PC-3 (cell line): ENCODE measurements at regions not wholly inside any gene's neighbourhood (a gene's known extent, or its start where the extent isn't known, plus 50 kb on each side); places are given as distances from the start of the nearest gene placed in this dataset.

Experiments used
- ATAC-seq: fragments of 200-7000 bp; cut with Tn5 transposase; 2 replicates; pipeline ENCODE4 v1.9.1; 2020; ENCODE audit warnings: mild to moderate bottlenecking, moderate library complexity
- BruUV-seq: library from RNA; stranded (reverse); fragments of 400-500 nt; replicated peaks from 2 replicates; lab custom pipeline; 2021; lab: Mats Ljungman, UMichigan
- CTCF ChIA-PET: fragments of 300-600 bp; sonication (Branson Sonifier 250); formaldehyde crosslinking; loops from one replicate; lab custom pipeline; 2022; ENCODE audit warnings: antibody characterized with exemption; lab: Charles Lee
- POLR2A ChIA-PET: fragments of 300-600 bp; sonication (Branson Sonifier 250); formaldehyde crosslinking; loops from one replicate; lab custom pipeline; 2022; ENCODE audit warnings: antibody characterized with exemption; ENCODE audit not compliant: unreplicated experiment; lab: Charles Lee
- DNase-seq: peaks from one replicate; pipeline ENCODE4 v3.0.0-alpha.2; 2015
- H2AFZ ChIP-seq: fragments of 300-600 bp; sonication (generic); 2 replicates; pipeline ENCODE4 v1.6.0; 2016; ENCODE audit warnings: antibody characterized with exemption, low read length
- H3F3A ChIP-seq: fragments of 300-600 bp; sonication (generic); one replicate; pipeline ENCODE4 v1.6.0; 2017; ENCODE audit warnings: antibody characterized with exemption, low read length, control low read depth, mild to moderate bottlenecking; ENCODE audit not compliant: unreplicated experiment
- H3K27ac ChIP-seq: fragments of 300-600 bp; sonication (generic); 2 replicates; pipeline ENCODE4 v1.5.1; 2016; ENCODE audit warnings: mild to moderate bottlenecking, low read length
- H3K27me3 ChIP-seq: fragments of 300-600 bp; sonication (generic); 2 replicates; pipeline ENCODE4 v1.6.1; 2016; ENCODE audit warnings: low read length, mixed read lengths
- H3K36me3 ChIP-seq: fragments of 300-600 bp; sonication (generic); 2 replicates; pipeline ENCODE4 v1.6.1; 2016; ENCODE audit warnings: low read depth, mixed run types, low read length, mixed read lengths
- H3K4me1 ChIP-seq: fragments of 300-600 bp; sonication (generic); 2 replicates; pipeline ENCODE4 v1.5.1; 2016; ENCODE audit warnings: low read length; ENCODE audit not compliant: insufficient read depth
- H3K4me2 ChIP-seq: fragments of 300-600 bp; sonication (generic); 2 replicates; pipeline ENCODE4 v1.6.0; 2016; ENCODE audit warnings: low read length
- H3K4me3 ChIP-seq: fragments of 300-600 bp; sonication (generic); 2 replicates; pipeline ENCODE4 v1.5.1; 2016; ENCODE audit warnings: mild to moderate bottlenecking, low read length, mixed read lengths
- H3K79me2 ChIP-seq: fragments of 300-600 bp; sonication (generic); 2 replicates; pipeline ENCODE4 v1.6.1; 2017; ENCODE audit warnings: low read length, mixed read lengths
- H3K9ac ChIP-seq: fragments of 300-600 bp; sonication (generic); 2 replicates; pipeline ENCODE4 v1.6.0; 2016; ENCODE audit warnings: mild to moderate bottlenecking, low read length
- H3K9me2 ChIP-seq: fragments of 300-600 bp; sonication (generic); replicated peaks from 2 replicates; pipeline ENCODE4 v1.6.1; 2016; ENCODE audit warnings: mixed run types, low read length, mixed read lengths
- H3K9me3 ChIP-seq: fragments of 300-600 bp; sonication (generic); 2 replicates; pipeline ENCODE4 v1.6.1; 2016; ENCODE audit warnings: low read length, mixed read lengths
- H4K20me1 ChIP-seq: fragments of 300-600 bp; sonication (generic); 2 replicates; pipeline ENCODE4 v1.6.1; 2016; ENCODE audit warnings: low read length, mixed read lengths
- EZH2 ChIP-seq: fragments of 300-600 bp; sonication (generic); IDR thresholded peaks from one replicate; pipeline ENCODE4 v1.6.1; 2017; ENCODE audit warnings: antibody characterized with exemption, mild to moderate bottlenecking, low read length; ENCODE audit not compliant: unreplicated experiment
- EZH2phosphoT487 ChIP-seq: fragments of 300-600 bp; sonication (generic); IDR thresholded peaks from 2 replicates; pipeline ENCODE4 v1.6.1; 2018; ENCODE audit warnings: mild to moderate bottlenecking, antibody characterized with exemption, low read length, borderline replicate concordance
- intact Hi-C: fragments of 100-400 bp; cut with micrococcal nuclease; formaldehyde crosslinking; loops from 2 replicates; pipeline ENCODE4 v1.9.0; 2023
- TF ChIP-seq, protein P1 (sequence below): fragments of 300-600 bp; sonication (generic); conservative IDR thresholded peaks from 2 replicates; pipeline ENCODE4 v1.5.1; 2017; ENCODE audit warnings: antibody characterized with exemption, low read depth, mild to moderate bottlenecking, low read length

DNA sequence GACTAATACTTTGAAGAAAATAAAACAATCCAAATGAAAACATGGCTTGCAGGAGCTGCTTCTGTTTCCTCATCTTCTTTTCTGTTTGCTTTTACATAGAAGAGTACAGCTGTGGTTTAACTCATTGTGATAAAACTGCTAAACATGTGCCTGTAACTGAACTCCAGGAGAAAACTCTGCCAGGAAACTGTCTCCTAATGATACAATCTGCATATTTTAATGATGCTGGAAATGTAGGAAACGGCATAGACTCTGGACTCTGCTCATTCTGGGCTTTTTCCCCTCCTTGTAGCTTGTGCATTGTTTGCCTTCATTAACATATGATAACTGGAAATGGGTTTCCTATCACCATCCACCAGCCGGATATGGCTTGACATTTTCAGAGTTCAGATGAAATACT is 813.3 kb upstream of the WWC1 start:
- H3K9me2 ChIP-seq, result no peaks in the 10 kb centered on the region
- no peaks in the 10 kb centered on the region for H3K9me3 ChIP-seq
- ATAC-seq, result no peak
- intact Hi-C loops, result no loop called here
- POLR2A ChIA-PET, result no interaction called here
- no peak overlapping the region for H3K9ac ChIP-seq
- no peaks in the 10 kb centered on the region for H4K20me1 ChIP-seq
- H3K27ac ChIP-seq, result no peak overlapping the region
- H3K4me1 ChIP-seq, result no peaks in the 10 kb centered on the region
- H3K79me2 ChIP-seq, result no peaks in the 10 kb centered on the region
- H3K4me2 ChIP-seq, result no peak overlapping the region
- no TSS peak for BruUV-seq
- H3K4me3 ChIP-seq, result no peak overlapping the region
- TF ChIP-seq EZH2phosphoT487 (no peak), EZH2 (no peak)
- TF ChIP-seq, protein P1, sequence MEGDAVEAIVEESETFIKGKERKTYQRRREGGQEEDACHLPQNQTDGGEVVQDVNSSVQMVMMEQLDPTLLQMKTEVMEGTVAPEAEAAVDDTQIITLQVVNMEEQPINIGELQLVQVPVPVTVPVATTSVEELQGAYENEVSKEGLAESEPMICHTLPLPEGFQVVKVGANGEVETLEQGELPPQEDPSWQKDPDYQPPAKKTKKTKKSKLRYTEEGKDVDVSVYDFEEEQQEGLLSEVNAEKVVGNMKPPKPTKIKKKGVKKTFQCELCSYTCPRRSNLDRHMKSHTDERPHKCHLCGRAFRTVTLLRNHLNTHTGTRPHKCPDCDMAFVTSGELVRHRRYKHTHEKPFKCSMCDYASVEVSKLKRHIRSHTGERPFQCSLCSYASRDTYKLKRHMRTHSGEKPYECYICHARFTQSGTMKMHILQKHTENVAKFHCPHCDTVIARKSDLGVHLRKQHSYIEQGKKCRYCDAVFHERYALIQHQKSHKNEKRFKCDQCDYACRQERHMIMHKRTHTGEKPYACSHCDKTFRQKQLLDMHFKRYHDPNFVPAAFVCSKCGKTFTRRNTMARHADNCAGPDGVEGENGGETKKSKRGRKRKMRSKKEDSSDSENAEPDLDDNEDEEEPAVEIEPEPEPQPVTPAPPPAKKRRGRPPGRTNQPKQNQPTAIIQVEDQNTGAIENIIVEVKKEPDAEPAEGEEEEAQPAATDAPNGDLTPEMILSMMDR, result no peak
- no peaks in the 10 kb centered on the region for H3K36me3 ChIP-seq
- 0 out of 2 replicates have a peak, but pooled peaks cover 6% of the 10 kb centered on the region for H3K27me3 ChIP-seq
- H2AFZ ChIP-seq, result no peak overlapping the region
- H3F3A ChIP-seq, result no peaks in the 10 kb centered on the region
- CTCF ChIA-PET, result no interaction called here
- no peak for DNase-seq

DNA sequence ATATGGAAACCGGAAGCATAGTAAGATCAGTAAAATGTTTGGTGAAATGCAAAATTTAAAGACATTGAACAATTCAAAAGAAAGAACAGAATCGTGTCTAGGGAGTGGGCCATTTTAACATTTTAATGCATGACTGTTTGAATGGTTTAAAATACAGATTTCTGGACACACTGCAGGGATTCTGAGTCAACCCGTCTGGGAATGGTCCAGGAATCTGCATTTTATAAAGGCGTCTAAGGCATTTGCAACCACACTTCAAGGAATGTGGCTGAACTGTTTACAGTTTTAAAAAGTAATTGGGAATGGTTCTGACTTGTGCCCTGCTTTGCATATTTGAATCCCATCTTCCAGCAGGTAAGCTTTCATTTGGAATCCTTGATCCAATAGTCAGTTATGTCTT is 811.7 kb upstream of the WWC1 start:
- Histone ChIP-seq H3K27me3 (peaks cover 11% of the 10 kb centered on the region; the same call in 1 of the 2 replicates), H2AFZ (no peak overlapping the region), H3K9me2 (no peaks in the 10 kb centered on the region), H3K4me1 (no peaks in the 10 kb centered on the region), H4K20me1 (no peaks in the 10 kb centered on the region), H3K27ac (no peak overlapping the region), H3K79me2 (no peaks in the 10 kb centered on the region), H3K4me2 (no peak overlapping the region), H3K9ac (no peak overlapping the region), H3F3A (no peaks in the 10 kb centered on the region), H3K9me3 (no peaks in the 10 kb centered on the region), H3K4me3 (no peak overlapping the region), H3K36me3 (no peaks in the 10 kb centered on the region)
- TF ChIP-seq, protein P1, result no peak
- TF ChIP-seq EZH2 (no peak), EZH2phosphoT487 (no peak)
- ATAC-seq (no peak), DNase-seq (no peak)
- intact Hi-C loops, result no loop called here
- ChIA-PET CTCF (no interaction called here), POLR2A (no interaction called here)
- BruUV-seq, result no TSS peak

DNA sequence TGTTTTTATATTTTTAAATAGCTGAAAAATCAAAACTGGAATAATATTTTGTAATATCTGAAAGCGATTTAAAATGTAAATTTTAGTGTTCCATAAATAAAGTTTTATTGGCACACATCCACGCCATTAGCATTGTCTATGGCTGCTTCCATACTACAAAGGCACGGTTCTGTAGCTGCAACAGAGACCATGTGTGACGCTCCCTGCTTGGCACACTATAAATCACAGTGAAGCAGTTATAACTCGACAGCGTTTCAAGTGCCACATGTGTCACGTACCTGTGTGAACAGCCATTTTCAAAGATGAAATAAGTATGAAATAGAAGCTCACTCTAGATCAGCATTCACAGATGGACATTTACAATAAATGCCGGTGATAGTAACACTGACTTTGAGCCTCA is 810.1 kb upstream of the WWC1 start:
- DNase-seq (no peak), ATAC-seq (no peak)
- Histone ChIP-seq H3K79me2 (no peaks in the 10 kb centered on the region), H3K4me1 (no peaks in the 10 kb centered on the region; the same call in 1 of the 2 replicates), H3K4me2 (no peak overlapping the region), H3K9me3 (no peaks in the 10 kb centered on the region), H3K27ac (no peak overlapping the region), H3K36me3 (no peaks in the 10 kb centered on the region), H4K20me1 (no peaks in the 10 kb centered on the region), H3F3A (no peaks in the 10 kb centered on the region), H3K4me3 (no peak overlapping the region), H2AFZ (no peak overlapping the region), H3K9me2 (no peaks in the 10 kb centered on the region), H3K27me3 (peaks cover 24% of the 10 kb centered on the region), H3K9ac (no peak overlapping the region)
- no peak for TF ChIP-seq EZH2
- TF ChIP-seq EZH2phosphoT487, result no peak
- TF ChIP-seq, protein P1, result no peak
- BruUV-seq, result no TSS peak
- ChIA-PET CTCF (no interaction called here), POLR2A (no interaction called here)
- intact Hi-C loops, result no loop called here
